Lower leg skin (tissue), 3 donors: ENCODE measurements at regions not wholly inside any gene's neighbourhood (a gene's known extent, or its start where the extent isn't known, plus 50 kb on each side); places are given as distances from the start of the nearest gene placed in this dataset.

Source experiments
- POLR2A ChIP-seq, 2 donors: fragments of 450-650 bp; IDR thresholded peaks; one replicate each; pipeline ENCODE4 v1.6.1; 2016 to 2017; ENCODE audit warnings: antibody characterized with exemption in 2 of 2, mild to moderate bottlenecking in 1 of 2, moderate library complexity in 1 of 2
- TF ChIP-seq, protein P1 (sequence below), 3 donors: fragments of 450-650 bp; IDR thresholded peaks; one replicate each; pipeline ENCODE4 v1.5.1; 2016; ENCODE audit warnings: antibody characterized with exemption in 3 of 3, mild to moderate bottlenecking in 3 of 3, moderate library complexity in 2 of 3

DNA sequence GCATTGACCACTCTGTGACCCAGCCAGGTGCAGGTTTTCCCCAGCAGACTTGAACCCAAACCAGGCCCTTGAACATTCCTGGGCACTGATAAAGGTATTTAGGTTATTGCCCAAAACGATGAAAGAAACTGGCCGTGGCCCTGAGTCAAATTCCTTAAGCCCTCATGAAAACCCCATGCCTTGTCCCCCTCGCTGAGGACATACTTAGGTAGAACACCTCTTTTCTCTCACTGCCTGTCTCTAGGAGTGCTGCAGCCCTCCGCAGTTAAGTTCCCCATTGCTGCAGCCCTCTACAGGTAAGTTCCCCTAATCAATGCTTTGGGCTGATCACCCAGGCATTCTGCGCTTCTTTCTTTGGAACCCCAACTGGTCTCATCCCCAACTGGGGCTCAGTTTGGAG is 961.6 kb downstream of the TBC1D22A start:
- TF ChIP-seq, protein P1, sequence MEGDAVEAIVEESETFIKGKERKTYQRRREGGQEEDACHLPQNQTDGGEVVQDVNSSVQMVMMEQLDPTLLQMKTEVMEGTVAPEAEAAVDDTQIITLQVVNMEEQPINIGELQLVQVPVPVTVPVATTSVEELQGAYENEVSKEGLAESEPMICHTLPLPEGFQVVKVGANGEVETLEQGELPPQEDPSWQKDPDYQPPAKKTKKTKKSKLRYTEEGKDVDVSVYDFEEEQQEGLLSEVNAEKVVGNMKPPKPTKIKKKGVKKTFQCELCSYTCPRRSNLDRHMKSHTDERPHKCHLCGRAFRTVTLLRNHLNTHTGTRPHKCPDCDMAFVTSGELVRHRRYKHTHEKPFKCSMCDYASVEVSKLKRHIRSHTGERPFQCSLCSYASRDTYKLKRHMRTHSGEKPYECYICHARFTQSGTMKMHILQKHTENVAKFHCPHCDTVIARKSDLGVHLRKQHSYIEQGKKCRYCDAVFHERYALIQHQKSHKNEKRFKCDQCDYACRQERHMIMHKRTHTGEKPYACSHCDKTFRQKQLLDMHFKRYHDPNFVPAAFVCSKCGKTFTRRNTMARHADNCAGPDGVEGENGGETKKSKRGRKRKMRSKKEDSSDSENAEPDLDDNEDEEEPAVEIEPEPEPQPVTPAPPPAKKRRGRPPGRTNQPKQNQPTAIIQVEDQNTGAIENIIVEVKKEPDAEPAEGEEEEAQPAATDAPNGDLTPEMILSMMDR (IDR thresholded peaks at IDR 0.05): no peak
- TF ChIP-seq POLR2A (IDR thresholded peaks at IDR 0.05): no peak
